ENCODE measurements at regions not wholly inside any gene's neighbourhood (a gene's known extent, or its start where the extent isn't known, plus 50 kb on each side); places are given as distances from the start of the nearest gene placed in this dataset.
"Not testable (repeated sequence)": the region's sequence is repeated elsewhere in the genome, so short reads cannot be mapped to it uniquely, and the experiment has no call there.

GRCh38 chr2:49753344-49753985, 599.1 kb upstream of the FSHR start:
- Histone ChIP-seq H3K9ac (ENCODE audit: insufficient read length) (no peak overlapping the region), H3K4me3 (no peak overlapping the region), H3K36me3 (ENCODE audit: insufficient read depth, low read length) (no peaks in the 10 kb centered on the region), H3K27ac (no peak overlapping the region), H3K9me3 (ENCODE audit: low read depth, low read length) (no peaks in the 10 kb centered on the region; the same call in 1 of the 2 replicates)
- TF ChIP-seq POLR2AphosphoS5 (IDR thresholded peaks at IDR 0.05; ENCODE audit: borderline replicate concordance, low read depth, low read length) (no peak), FOXP2 (optimal IDR thresholded peaks at IDR 0.05; ENCODE audit: control extremely low read depth, extremely low read length, insufficient read depth) (no peak), EZH2 (IDR thresholded peaks at IDR 0.05) (no peak)
- no peak for DNase-seq (ENCODE audit: low read depth, low spot score)

- H3K27ac ChIP-seq, result no peak overlapping the region
- no peak overlapping the region for H3K4me3 ChIP-seq
- no peaks in the 10 kb centered on the region for H3K36me3 ChIP-seq (ENCODE audit: insufficient read depth, low read length)
- H3K9ac ChIP-seq (ENCODE audit: insufficient read length), result no peak overlapping the region
- no peaks in the 10 kb centered on the region for H3K9me3 ChIP-seq (ENCODE audit: low read depth, low read length)
- no peak for TF ChIP-seq POLR2AphosphoS5 (IDR thresholded peaks at IDR 0.05; ENCODE audit: borderline replicate concordance, low read depth, low read length)
- no peak for TF ChIP-seq EZH2 (IDR thresholded peaks at IDR 0.05)
- TF ChIP-seq FOXP2 (optimal IDR thresholded peaks at IDR 0.05; ENCODE audit: control extremely low read depth, extremely low read length, insufficient read depth), result no peak
- no peak for DNase-seq (ENCODE audit: low read depth, low spot score)
These were observed 583.3 kb upstream of the FSHR start for GRCh38 chr2:49737606-49738005.

- H3K9ac ChIP-seq (ENCODE audit: insufficient read length); H3K9me3 ChIP-seq (ENCODE audit: low read depth, low read length); H3K4me3 ChIP-seq; H3K27ac ChIP-seq; DNase-seq (ENCODE audit: low read depth, low spot score); H3K36me3 ChIP-seq (ENCODE audit: insufficient read depth, low read length): not testable (repeated sequence)
These were observed 578.6 kb upstream of the FSHR start for GRCh38 chr2:49732924-49733323.

GRCh38 chr2:49719241-49719640, 564.9 kb upstream of the FSHR start:
- H3K9ac ChIP-seq (ENCODE audit: insufficient read length), result no peak overlapping the region
- H3K36me3 ChIP-seq (ENCODE audit: insufficient read depth, low read length), result no peaks in the 10 kb centered on the region
- H3K4me3 ChIP-seq, result no peak overlapping the region
- no peak overlapping the region for H3K27ac ChIP-seq
- DNase-seq (ENCODE audit: low read depth, low spot score), result no peak
- no peak for TF ChIP-seq EZH2 (IDR thresholded peaks at IDR 0.05)
- TF ChIP-seq POLR2AphosphoS5 (IDR thresholded peaks at IDR 0.05; ENCODE audit: borderline replicate concordance, low read depth, low read length), result no peak
- TF ChIP-seq FOXP2 (optimal IDR thresholded peaks at IDR 0.05; ENCODE audit: control extremely low read depth, extremely low read length, insufficient read depth), result no peak
- H3K9me3 ChIP-seq (ENCODE audit: low read depth, low read length), result no peaks in the 10 kb centered on the region

GRCh38 chr2:49715597-49715996, 561.3 kb upstream of the FSHR start:
- Histone ChIP-seq H3K4me3 (no peak overlapping the region), H3K9ac (ENCODE audit: insufficient read length) (no peak overlapping the region), H3K9me3 (ENCODE audit: low read depth, low read length) (no peaks in the 10 kb centered on the region), H3K36me3 (ENCODE audit: insufficient read depth, low read length) (no peaks in the 10 kb centered on the region), H3K27ac (no peak overlapping the region)
- TF ChIP-seq FOXP2 (optimal IDR thresholded peaks at IDR 0.05; ENCODE audit: control extremely low read depth, extremely low read length, insufficient read depth) (no peak), EZH2 (IDR thresholded peaks at IDR 0.05) (no peak), POLR2AphosphoS5 (IDR thresholded peaks at IDR 0.05; ENCODE audit: borderline replicate concordance, low read depth, low read length) (no peak)
- no peak for DNase-seq (ENCODE audit: low read depth, low spot score)

GRCh38 chr2:49714454-49714853, 560.1 kb upstream of the FSHR start:
- H3K27ac ChIP-seq, result no peak overlapping the region
- no peak for DNase-seq (ENCODE audit: low read depth, low spot score)
- H3K4me3 ChIP-seq, result no peak overlapping the region
- H3K9ac ChIP-seq (ENCODE audit: insufficient read length), result no peak overlapping the region
- H3K36me3 ChIP-seq (ENCODE audit: insufficient read depth, low read length), result no peaks in the 10 kb centered on the region
- TF ChIP-seq FOXP2 (optimal IDR thresholded peaks at IDR 0.05; ENCODE audit: control extremely low read depth, extremely low read length, insufficient read depth) (no peak), EZH2 (IDR thresholded peaks at IDR 0.05) (no peak)
- no peaks in the 10 kb centered on the region for H3K9me3 ChIP-seq (ENCODE audit: low read depth, low read length)

GRCh38 chr2:49702740-49703139, 548.4 kb upstream of the FSHR start:
- DNase-seq (ENCODE audit: low read depth, low spot score), result no peak
- H3K36me3 ChIP-seq (ENCODE audit: insufficient read depth, low read length), result no peaks in the 10 kb centered on the region
- H3K9ac ChIP-seq (ENCODE audit: insufficient read length), result no peak overlapping the region
- TF ChIP-seq POLR2AphosphoS5 (IDR thresholded peaks at IDR 0.05; ENCODE audit: borderline replicate concordance, low read depth, low read length) (no peak), EZH2 (IDR thresholded peaks at IDR 0.05) (no peak), FOXP2 (optimal IDR thresholded peaks at IDR 0.05; ENCODE audit: control extremely low read depth, extremely low read length, insufficient read depth) (no peak)
- H3K9me3 ChIP-seq (ENCODE audit: low read depth, low read length), result no peaks in the 10 kb centered on the region
- no peak overlapping the region for H3K4me3 ChIP-seq
- no peak overlapping the region for H3K27ac ChIP-seq

- no peak for DNase-seq (ENCODE audit: low read depth, low spot score)
- H3K9ac ChIP-seq (ENCODE audit: insufficient read length), result no peak overlapping the region
These were observed 539.6 kb upstream of the FSHR start for GRCh38 chr2:49693961-49694360.

GRCh38 chr2:49692022-49692421, 537.7 kb upstream of the FSHR start:
- H3K9ac ChIP-seq (ENCODE audit: insufficient read length); H3K9me3 ChIP-seq (ENCODE audit: low read depth, low read length); H3K36me3 ChIP-seq (ENCODE audit: insufficient read depth, low read length); H3K4me3 ChIP-seq; DNase-seq (ENCODE audit: low read depth, low spot score); H3K27ac ChIP-seq: not testable (repeated sequence)

More at GRCh38 chr2:49693961-49694360, 539.6 kb upstream of the FSHR start:
- Histone ChIP-seq H3K9me3 (ENCODE audit: low read depth, low read length) (no peaks in the 10 kb centered on the region), H3K27ac (no peak overlapping the region), H3K4me3 (no peak overlapping the region), H3K36me3 (ENCODE audit: insufficient read depth, low read length) (no peaks in the 10 kb centered on the region)
- TF ChIP-seq FOXP2 (optimal IDR thresholded peaks at IDR 0.05; ENCODE audit: control extremely low read depth, extremely low read length, insufficient read depth) (no peak), POLR2AphosphoS5 (IDR thresholded peaks at IDR 0.05; ENCODE audit: borderline replicate concordance, low read depth, low read length) (no peak), EZH2 (IDR thresholded peaks at IDR 0.05) (no peak)

Measured in SK-N-MC (cell line).